ENCODE measurements at regions not wholly inside any gene's neighbourhood (a gene's known extent, or its start where the extent isn't known, plus 50 kb on each side); places are given as distances from the start of the nearest gene placed in this dataset.

- TF ChIP-seq REST (IDR thresholded peaks at IDR 0.05; ENCODE audit: insufficient replicate concordance, low read depth) (no peak), CTCF (IDR thresholded peaks at IDR 0.05; ENCODE audit: insufficient read depth, low read length) (no peak), POLR2AphosphoS5 (IDR thresholded peaks at IDR 0.05; ENCODE audit: low read depth) (no peak), GABPA (IDR thresholded peaks at IDR 0.05; ENCODE audit: low read depth) (no peak), SPI1 (IDR thresholded peaks at IDR 0.05; ENCODE audit: borderline replicate concordance, low read depth) (no peak)
Measured at GRCh38 chr3:25037049-25037547, 391.0 kb upstream of the RARB start.
